HG03457 (cell line): ENCODE measurements at regions not wholly inside any gene's neighbourhood (a gene's known extent, or its start where the extent isn't known, plus 50 kb on each side); places are given as distances from the start of the nearest gene placed in this dataset.

Experiments
- ATAC-seq: cut with Tn5 transposase; IDR thresholded peaks from one replicate; pipeline ENCODE4 v1.9.1; 2021; ENCODE audit warnings: moderate number of reproducible peaks; ENCODE audit not compliant: unreplicated experiment

GRCh38 chr2:204264621-204265140, 280.6 kb upstream of the PARD3B start:
- ATAC-seq = no peak

DNA sequence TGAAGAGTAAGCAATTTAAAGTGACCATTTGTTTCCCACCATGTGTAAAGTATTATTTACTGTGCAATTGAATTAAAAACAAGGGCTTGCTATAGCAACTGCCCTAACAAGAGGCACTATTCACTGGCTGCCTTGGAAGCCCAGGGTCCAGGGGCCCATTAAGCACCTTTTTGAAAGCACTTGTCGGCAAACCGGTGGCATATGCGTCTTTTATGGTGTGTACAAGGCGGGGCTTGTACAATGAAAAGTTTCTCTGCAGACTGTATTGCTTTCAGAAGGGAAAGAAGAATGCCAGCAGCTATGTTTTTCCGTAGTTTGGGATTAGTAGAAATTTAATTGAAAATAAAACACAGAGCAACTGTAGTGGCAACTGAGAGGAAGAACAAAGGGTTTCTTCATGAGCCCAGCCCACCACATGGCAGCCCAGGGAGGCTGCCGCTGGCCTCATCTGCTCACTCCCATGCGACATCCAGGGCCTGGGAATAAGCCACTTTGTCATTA, 279.5 kb upstream of the PARD3B start:
- no peak for ATAC-seq

- no peak for ATAC-seq
Measured at GRCh38 chr2:204268458-204268857, 276.8 kb upstream of the PARD3B start.

DNA sequence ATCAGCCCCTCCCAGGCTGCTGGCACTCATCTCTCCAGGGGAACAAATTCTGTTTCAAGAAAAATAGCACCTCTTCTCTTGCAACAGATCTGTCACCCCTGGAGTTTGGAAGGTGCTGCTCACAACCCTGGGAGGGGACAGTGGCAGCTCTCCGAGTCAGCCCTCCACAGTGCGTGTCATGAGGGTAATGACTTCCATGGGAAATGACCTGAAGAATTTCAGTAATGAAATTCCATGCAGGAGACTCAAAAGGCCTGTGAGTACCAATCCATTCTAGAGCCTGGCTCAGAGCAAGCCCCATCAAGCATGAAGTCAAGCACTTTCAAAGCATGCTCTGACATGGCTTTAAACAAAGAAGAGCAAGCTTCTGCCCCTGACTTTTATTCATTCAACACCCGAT, 276.3 kb upstream of the PARD3B start:
- no peak for ATAC-seq

GRCh38 chr2:204272089-204272488, 273.2 kb upstream of the PARD3B start:
- no peak for ATAC-seq

DNA sequence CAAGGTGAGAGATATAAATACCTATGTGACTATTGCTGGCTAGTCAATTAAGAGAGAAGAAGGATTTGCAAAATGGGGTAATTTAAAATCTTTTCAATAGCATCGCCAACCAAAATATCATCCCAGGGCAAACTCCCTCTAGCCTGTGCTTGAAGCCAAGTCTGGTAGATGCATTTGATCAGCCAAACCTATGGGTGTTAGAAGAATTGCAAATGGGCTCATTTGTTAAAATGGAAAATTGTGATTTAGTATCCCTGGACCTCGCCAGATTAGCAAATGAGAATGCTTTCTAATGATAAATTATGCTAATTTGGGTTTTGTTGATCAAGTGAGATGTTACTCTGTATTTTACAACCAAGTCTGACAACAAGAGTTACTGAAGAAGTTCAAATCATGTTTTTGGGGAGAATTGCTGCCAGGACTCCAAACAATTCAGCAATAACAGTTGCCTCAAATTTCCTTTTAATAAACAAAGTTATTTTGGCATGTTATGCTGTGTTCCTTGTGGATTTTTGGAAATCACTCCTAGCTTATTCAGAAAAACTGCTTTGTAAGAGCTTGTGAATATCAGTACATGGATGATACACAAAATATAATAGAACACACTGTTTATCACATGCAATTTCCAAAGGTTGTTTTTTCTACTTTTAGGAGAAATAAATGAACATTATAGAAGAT, 272.5 kb upstream of the PARD3B start:
- ATAC-seq = no peak

GRCh38 chr2:204274429-204274828, 270.8 kb upstream of the PARD3B start:
- ATAC-seq = no peak

DNA sequence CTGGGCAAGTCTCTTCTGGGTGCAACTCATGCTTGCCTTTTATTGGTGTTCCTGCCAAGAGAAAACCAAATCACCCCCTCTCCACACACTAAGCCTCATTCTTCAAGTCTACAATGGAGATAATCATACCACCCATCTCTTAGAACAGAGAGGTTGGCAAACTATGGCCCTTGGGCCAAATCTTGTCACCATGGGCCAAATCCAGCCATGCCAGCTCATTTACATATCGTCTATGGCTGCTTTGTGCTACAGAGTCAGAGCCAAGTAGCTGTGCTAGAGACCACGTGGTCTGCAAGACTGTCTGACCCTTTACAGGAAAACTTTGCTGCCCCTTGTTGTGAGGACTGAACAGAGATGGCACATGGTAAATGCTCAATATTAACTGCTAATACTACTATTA, 270.3 kb upstream of the PARD3B start:
- no peak for ATAC-seq

- ATAC-seq = no peak
Measured at GRCh38 chr2:204277226-204277625, 268.0 kb upstream of the PARD3B start.

DNA sequence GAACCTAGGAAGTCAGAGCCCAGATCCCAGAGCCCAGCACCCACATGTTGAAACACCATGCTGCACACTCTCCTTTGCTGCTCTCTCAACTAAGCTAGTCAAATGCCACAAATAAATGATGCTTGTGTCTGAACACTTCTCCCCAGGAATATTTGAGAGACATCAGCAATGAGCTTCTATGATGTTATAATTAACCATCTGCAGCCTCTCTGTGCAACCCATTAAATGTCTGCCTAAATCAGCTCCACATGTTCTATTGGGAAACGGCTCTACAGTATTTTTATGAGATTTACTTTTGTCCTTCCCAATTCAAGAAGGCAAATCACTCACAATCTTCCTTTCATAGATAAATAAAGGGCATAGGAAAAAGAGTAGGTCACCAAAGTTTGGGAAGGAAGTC, 266.8 kb upstream of the PARD3B start:
- no peak for ATAC-seq

DNA sequence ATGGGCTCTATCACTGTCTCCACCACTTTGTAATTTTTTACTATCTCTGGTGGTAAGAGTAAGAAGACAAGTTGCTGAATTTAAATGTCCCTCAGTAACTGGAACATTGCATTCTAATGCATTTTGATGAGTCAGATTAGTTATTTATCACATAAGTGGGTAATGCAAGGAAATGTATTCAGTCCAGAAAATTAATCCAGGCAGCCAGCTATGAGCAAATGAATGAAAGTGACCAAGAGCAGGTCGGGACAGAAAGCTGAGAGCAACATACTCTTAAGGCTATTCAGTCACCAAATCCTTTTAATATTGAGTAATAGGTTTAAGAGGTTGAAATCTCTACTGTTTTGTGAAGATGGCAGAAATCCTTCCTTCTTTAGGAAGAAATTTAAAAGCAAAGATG, 265.5 kb upstream of the PARD3B start:
- no peak for ATAC-seq

DNA sequence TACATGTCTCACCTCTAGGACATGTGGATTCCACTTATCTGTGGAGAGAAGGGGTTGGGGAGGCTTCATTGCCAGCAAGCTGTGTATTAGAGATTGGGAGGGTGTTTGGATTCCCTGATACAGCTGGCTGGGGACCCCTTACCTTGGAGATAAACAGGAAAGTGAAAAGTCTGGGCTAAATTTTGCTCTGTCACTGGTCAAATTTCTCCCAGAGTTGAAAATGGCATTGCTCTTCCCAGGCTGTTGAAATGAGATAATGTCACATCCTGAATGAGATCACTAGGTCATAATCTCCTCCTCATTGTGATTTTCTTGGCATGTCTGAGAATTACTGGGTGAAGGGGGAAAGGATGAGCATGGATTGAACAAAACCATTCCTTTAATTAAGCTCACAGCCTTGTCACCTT, 265.0 kb upstream of the PARD3B start:
- no peak for ATAC-seq

DNA sequence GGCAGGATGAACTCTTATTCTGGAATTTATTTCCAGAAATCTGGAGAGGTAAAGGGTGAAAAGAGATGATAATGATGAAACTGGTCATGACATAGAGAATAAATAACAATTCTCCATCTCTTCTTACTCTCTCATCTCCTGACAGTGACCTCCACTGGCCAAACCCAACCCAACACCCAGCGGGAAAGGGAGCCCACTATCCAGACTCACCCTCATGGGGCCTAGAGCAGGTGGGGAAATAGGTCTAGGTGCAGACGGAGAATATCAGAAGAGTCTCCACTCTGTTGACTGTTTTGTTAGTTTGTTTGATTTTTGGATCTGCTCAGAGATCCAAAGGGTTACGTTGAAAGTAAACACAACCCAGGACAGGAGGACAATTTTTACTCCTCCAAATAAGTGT, 263.2 kb upstream of the PARD3B start:
- no peak for ATAC-seq

- ATAC-seq = no peak
Measured at GRCh38 chr2:204282525-204282924, 262.8 kb upstream of the PARD3B start.

DNA sequence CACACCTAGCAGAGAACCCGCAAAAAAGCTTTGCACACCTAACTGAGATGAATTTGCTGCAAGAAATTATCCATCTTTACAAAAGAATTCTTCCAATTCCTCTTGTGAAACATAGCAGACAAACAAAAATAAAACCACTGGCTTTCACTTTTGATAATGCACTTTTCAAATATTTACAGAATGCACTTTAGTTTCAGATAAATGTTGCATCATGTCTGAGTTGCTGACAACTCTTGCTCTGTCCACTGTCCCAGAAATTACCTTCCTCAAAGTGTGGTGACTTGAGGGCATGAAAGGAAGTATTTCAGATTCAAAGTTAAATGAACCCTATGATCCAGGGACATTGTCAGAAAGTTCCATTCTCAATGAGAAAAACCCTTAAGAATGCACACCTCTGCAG, 256.2 kb upstream of the PARD3B start:
- ATAC-seq = no peak

- no peak for ATAC-seq
Measured at GRCh38 chr2:204292439-204292838, 252.8 kb upstream of the PARD3B start.

- no peak for ATAC-seq
Measured at GRCh38 chr2:204293884-204294747, 251.2 kb upstream of the PARD3B start.

DNA sequence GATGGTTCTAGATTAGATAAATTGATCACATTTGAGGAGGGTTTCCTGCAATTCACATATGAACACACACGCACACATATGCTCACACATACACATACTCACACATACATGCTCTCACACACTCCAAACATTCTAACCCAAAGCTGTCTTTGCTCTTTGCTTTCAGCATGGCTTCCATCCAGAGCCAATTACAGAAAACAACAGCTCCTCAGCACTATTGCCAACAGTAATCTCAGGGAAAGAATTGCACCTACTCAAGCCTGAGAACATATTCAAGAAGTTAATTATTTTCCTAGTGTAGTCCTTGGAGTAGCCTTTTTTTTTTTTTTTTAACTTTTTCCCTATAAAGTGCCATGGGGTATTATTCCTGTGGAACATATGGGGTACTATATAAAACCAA, 246.9 kb upstream of the PARD3B start:
- ATAC-seq = no peak

DNA sequence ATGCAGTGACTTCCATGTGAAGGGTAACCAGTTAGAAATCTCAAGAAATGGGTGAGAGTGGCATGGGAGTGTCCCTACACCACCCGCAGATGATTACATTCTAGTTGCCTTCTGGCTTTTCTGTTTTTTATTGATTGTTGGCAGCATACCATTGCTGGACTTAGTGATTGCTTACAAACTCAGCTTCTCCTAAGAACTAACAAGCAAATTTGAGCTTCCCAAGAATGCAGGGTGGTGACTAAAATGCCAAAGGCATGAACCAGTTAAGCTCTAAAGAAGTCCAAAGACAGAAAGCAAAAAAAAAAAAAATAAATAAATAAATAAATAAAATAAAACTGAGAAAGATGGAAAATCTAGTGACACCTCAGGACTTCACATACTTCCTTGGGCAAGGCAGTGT, 245.5 kb upstream of the PARD3B start:
- ATAC-seq = no peak

- no peak for ATAC-seq
Measured at GRCh38 chr2:204306667-204307066, 238.6 kb upstream of the PARD3B start.

DNA sequence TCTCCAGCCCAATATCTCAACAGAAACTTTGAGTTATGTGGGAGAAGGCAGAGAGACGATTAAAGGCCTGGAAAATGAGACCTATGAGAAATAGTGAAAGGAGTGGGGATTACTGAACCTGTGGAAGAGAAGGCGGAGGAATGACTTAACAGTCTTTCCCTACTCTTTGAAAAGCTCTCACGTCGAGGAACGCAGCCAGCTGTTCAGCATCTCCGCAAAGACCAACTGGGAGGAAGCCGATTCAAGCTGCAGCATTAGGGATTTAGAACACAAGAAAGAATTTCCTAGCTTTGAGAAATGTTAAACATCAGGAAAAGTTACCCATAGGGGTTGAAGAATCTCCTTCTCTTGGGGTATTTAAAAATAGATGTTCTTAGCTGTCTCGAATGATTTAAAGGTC, 233.2 kb upstream of the PARD3B start:
- ATAC-seq = no peak

DNA sequence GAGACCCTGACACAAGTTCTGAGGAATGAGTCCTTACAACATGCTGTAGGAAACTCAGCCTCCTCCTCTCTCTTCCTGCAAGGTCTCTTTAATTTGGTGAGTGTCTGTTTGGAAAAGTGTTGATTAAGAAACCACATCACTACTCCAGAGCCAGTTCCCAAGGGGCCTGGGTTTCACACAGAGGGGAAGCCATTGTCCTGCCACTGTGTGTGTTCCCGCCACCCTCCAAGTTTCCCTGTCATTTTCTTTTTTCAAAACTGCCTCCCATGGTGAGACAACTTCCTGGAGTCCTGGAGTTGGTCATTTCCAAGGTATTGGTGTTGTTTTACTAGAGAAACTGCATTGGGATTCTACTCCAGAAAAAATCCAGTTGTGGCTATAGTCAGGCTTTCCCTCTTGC, 232.0 kb upstream of the PARD3B start:
- no peak for ATAC-seq
